DMS 273 (cell line): ENCODE measurements at regions not wholly inside any gene's neighbourhood (a gene's known extent, or its start where the extent isn't known, plus 50 kb on each side); places are given as distances from the start of the nearest gene placed in this dataset.

Source experiments
- DNase-seq: peaks from one replicate; lab custom pipeline; 2025; ENCODE audit not compliant: unreplicated experiment; lab: John Stamatoyannopoulos, UW

- DNase-seq = no peak
These were observed 327.4 kb downstream of the DRD1 start for GRCh38 chr5:175116466-175117048.

- DNase-seq = no peak
These were observed 328.2 kb downstream of the DRD1 start for GRCh38 chr5:175115831-175116230.

GRCh38 chr5:175113947-175114346 is 330.0 kb downstream of the DRD1 start:
- DNase-seq = no peak

- no peak for DNase-seq
These were observed 334.8 kb downstream of the DRD1 start for GRCh38 chr5:175109058-175109755.

- no peak for DNase-seq
These were observed 336.1 kb downstream of the DRD1 start for GRCh38 chr5:175107865-175108264.

- no peak for DNase-seq
These were observed 336.9 kb downstream of the DRD1 start for GRCh38 chr5:175107028-175107588.

GRCh38 chr5:175104677-175105076 is 339.3 kb downstream of the DRD1 start:
- peak; percentile 54 for DNase-seq

GRCh38 chr5:175103746-175104145 is 340.2 kb downstream of the DRD1 start:
- no peak for DNase-seq

- no peak for DNase-seq
These were observed 341.3 kb downstream of the DRD1 start for GRCh38 chr5:175102717-175103116.

GRCh38 chr5:175098301-175098700 is 345.7 kb downstream of the DRD1 start:
- DNase-seq = no peak

- DNase-seq = no peak
These were observed 347.4 kb downstream of the DRD1 start for GRCh38 chr5:175096469-175097165.

GRCh38 chr5:175094461-175094860 is 349.5 kb downstream of the DRD1 start:
- no peak for DNase-seq

- no peak for DNase-seq
These were observed 351.3 kb downstream of the DRD1 start for GRCh38 chr5:175092691-175093090.

- no peak for DNase-seq
These were observed 355.0 kb downstream of the DRD1 start for GRCh38 chr5:175088963-175089362.

GRCh38 chr5:175082866-175083590 is 358.6 kb downstream of the MSX2 start:
- DNase-seq = no peak

GRCh38 chr5:175082346-175082745 is 358.0 kb downstream of the MSX2 start:
- DNase-seq = no peak

- DNase-seq = no peak
These were observed 355.3 kb downstream of the MSX2 start for GRCh38 chr5:175079707-175080106.

- no peak for DNase-seq
These were observed 345.9 kb downstream of the MSX2 start for GRCh38 chr5:175070283-175070682.

- no peak for DNase-seq
These were observed 335.9 kb downstream of the MSX2 start for GRCh38 chr5:175060257-175060656.

GRCh38 chr5:175059687-175060211 is 335.4 kb downstream of the MSX2 start:
- peak; percentile 92 for DNase-seq

GRCh38 chr5:175056831-175057230 is 332.4 kb downstream of the MSX2 start:
- no peak for DNase-seq
